DOHH2 (cell line): ENCODE measurements at regions not wholly inside any gene's neighbourhood (a gene's known extent, or its start where the extent isn't known, plus 50 kb on each side); places are given as distances from the start of the nearest gene placed in this dataset.

Experiments
- H3F3A ChIP-seq: fragments of 200-600 bp; sonication (generic), shearing (Covaris generic); 2 replicates; pipeline ENCODE4 v1.6.0; 2016; ENCODE audit warnings: antibody characterized with exemption, mild to moderate bottlenecking; ENCODE audit not compliant: control insufficient read depth, insufficient read depth
- H3K27ac ChIP-seq: fragments of 200-600 bp; sonication (generic); 2 replicates; pipeline ENCODE4 v1.5.1; 2014; ENCODE audit warnings: low read depth, mild to moderate bottlenecking, low read length, moderate library complexity
- H3K27me3 ChIP-seq: fragments of 200-600 bp; sonication (generic); 2 replicates; pipeline ENCODE4 v1.6.1; 2014; ENCODE audit warnings: mild to moderate bottlenecking, low read length, mixed read lengths; ENCODE audit not compliant: control insufficient read depth
- H3K36me3 ChIP-seq: fragments of 200-600 bp; sonication (generic); 2 replicates; pipeline ENCODE4 v1.6.1; 2014; ENCODE audit warnings: mild to moderate bottlenecking, low read length, moderate library complexity, mixed read lengths; ENCODE audit not compliant: control insufficient read depth
- H3K4me1 ChIP-seq: fragments of 200-600 bp; sonication (generic); 2 replicates; pipeline ENCODE4 v1.6.1; 2014; ENCODE audit warnings: mild to moderate bottlenecking, low read length, mixed read lengths; ENCODE audit not compliant: control insufficient read depth
- H3K4me2 ChIP-seq: fragments of 200-600 bp; sonication (generic); 2 replicates; pipeline ENCODE4 v1.6.0; 2014; ENCODE audit warnings: mild to moderate bottlenecking, low read length, moderate library complexity
- H3K4me3 ChIP-seq: fragments of 200-600 bp; sonication (generic); 2 replicates; pipeline ENCODE4 v1.5.1; 2014; ENCODE audit warnings: mild to moderate bottlenecking, low read length, mixed read lengths
- H3K79me2 ChIP-seq: fragments of 200-600 bp; sonication (generic); 2 replicates; pipeline ENCODE4 v1.6.1; 2014; ENCODE audit warnings: mild to moderate bottlenecking, low read length, mixed read lengths; ENCODE audit not compliant: control insufficient read depth
- H3K9me2 ChIP-seq: fragments of 200-600 bp; sonication (generic); replicated peaks from 2 replicates; pipeline ENCODE4 v1.6.1; 2014; ENCODE audit warnings: mild to moderate bottlenecking, low read length, mixed read lengths; ENCODE audit not compliant: control insufficient read depth
- H3K9me3 ChIP-seq: fragments of 200-600 bp; sonication (generic); 2 replicates; pipeline ENCODE4 v1.6.1; 2014; ENCODE audit warnings: antibody characterized with exemption, low read length, mixed read lengths; ENCODE audit not compliant: control insufficient read depth, insufficient read depth
- H4K20me1 ChIP-seq: fragments of 200-600 bp; sonication (generic); 2 replicates; pipeline ENCODE4 v1.6.0; 2014; ENCODE audit warnings: low read depth, mild to moderate bottlenecking, antibody characterized with exemption, low read length, moderate library complexity; ENCODE audit not compliant: control insufficient read depth, insufficient read depth
- CTCF ChIP-seq: fragments of 200-600 bp; sonication (generic); IDR thresholded peaks from one replicate; pipeline ENCODE4 v1.5.1; 2014; ENCODE audit warnings: antibody characterized with exemption, mild to moderate bottlenecking, low read depth, low read length; ENCODE audit not compliant: poor library complexity, severe bottlenecking
- EZH2phosphoT487 ChIP-seq: fragments of 200-600 bp; sonication (generic); IDR thresholded peaks from 2 replicates; pipeline ENCODE4 v1.6.1; 2017; ENCODE audit warnings: borderline replicate concordance, mild to moderate bottlenecking, antibody characterized with exemption, low read length, moderate library complexity, mixed read lengths

GRCh38 chr12:116366456-116366776, 88.9 kb upstream of the MED13L start:
- Histone ChIP-seq H3K4me1 (no peaks in the 10 kb centered on the region), H3K9me2 (no peaks in the 10 kb centered on the region), H3K79me2 (no peaks in the 10 kb centered on the region), H3K27me3 (peaks cover 2% of the 10 kb centered on the region; the same call in 1 of the 2 replicates), H3K36me3 (no peaks in the 10 kb centered on the region), H3K4me2 (no peak overlapping the region), H3F3A (no peaks in the 10 kb centered on the region), H3K4me3 (no peak overlapping the region), H4K20me1 (no peaks in the 10 kb centered on the region), H3K27ac (no peak overlapping the region), H3K9me3 (no peaks in the 10 kb centered on the region)
- TF ChIP-seq CTCF (no peak), EZH2phosphoT487 (no peak)

GRCh38 chr12:116366824-116367223, 89.3 kb upstream of the MED13L start:
- Histone ChIP-seq H3K27me3 (no peaks in the 10 kb centered on the region), H3K4me3 (no peak overlapping the region), H3K27ac (no peak overlapping the region), H3K4me1 (no peaks in the 10 kb centered on the region), H3K4me2 (no peak overlapping the region), H3K36me3 (no peaks in the 10 kb centered on the region), H4K20me1 (no peaks in the 10 kb centered on the region), H3K79me2 (no peaks in the 10 kb centered on the region), H3K9me3 (no peaks in the 10 kb centered on the region), H3K9me2 (no peaks in the 10 kb centered on the region), H3F3A (no peaks in the 10 kb centered on the region)
- no peak for TF ChIP-seq CTCF
- no peak for TF ChIP-seq EZH2phosphoT487

- Histone ChIP-seq H3K4me3 (no peak overlapping the region), H3K79me2 (no peaks in the 10 kb centered on the region), H3K36me3 (no peaks in the 10 kb centered on the region), H3K4me1 (no peaks in the 10 kb centered on the region), H3K27ac (no peak overlapping the region), H3K4me2 (no peak overlapping the region), H4K20me1 (no peaks in the 10 kb centered on the region), H3K9me2 (no peaks in the 10 kb centered on the region), H3F3A (no peaks in the 10 kb centered on the region), H3K9me3 (no peaks in the 10 kb centered on the region), H3K27me3 (no peaks in the 10 kb centered on the region)
- no peak for TF ChIP-seq CTCF
- no peak for TF ChIP-seq EZH2phosphoT487
These were observed 91.0 kb upstream of the MED13L start for GRCh38 chr12:116368196-116369194.
